NCI-H526 treated with DMSO at 0.1 percent for 48 hours (cell line): ENCODE measurements at regions not wholly inside any gene's neighbourhood (a gene's known extent, or its start where the extent isn't known, plus 50 kb on each side); places are given as distances from the start of the nearest gene placed in this dataset.
"Not testable (repeated sequence)": the region's sequence is repeated elsewhere in the genome, so short reads cannot be mapped to it uniquely, and the experiment has no call there.

Experiments used
- DNase-seq: peaks from one replicate; lab custom pipeline; 2025; lab: John Stamatoyannopoulos, UW

GRCh38 chr12:47373554-47374150, 293.9 kb upstream of the AMIGO2 start:
- no peak for DNase-seq

- DNase-seq: peak; percentile 61
Measured at GRCh38 chr12:47370421-47370820, 290.7 kb upstream of the AMIGO2 start.

- no peak for DNase-seq
Measured at GRCh38 chr12:47369085-47369484, 289.3 kb upstream of the AMIGO2 start.

GRCh38 chr12:47367912-47368537, 288.3 kb upstream of the AMIGO2 start:
- no peak for DNase-seq

- DNase-seq: no peak
Measured at GRCh38 chr12:47366579-47366978, 286.8 kb upstream of the AMIGO2 start.

- no peak for DNase-seq
Measured at GRCh38 chr12:47366157-47366556, 286.4 kb upstream of the AMIGO2 start.

- DNase-seq: not testable (repeated sequence)
Measured at GRCh38 chr12:47365443-47366076, 285.8 kb upstream of the AMIGO2 start.

GRCh38 chr12:47364261-47364660, 284.5 kb upstream of the AMIGO2 start:
- DNase-seq: no peak

- DNase-seq: no peak
Measured at GRCh38 chr12:47362126-47362705, 282.5 kb upstream of the AMIGO2 start.

- DNase-seq: no peak
Measured at GRCh38 chr12:47361389-47362021, 281.7 kb upstream of the AMIGO2 start.

- peak; percentile 10 for DNase-seq
Measured at GRCh38 chr12:47360771-47361388, 281.1 kb upstream of the AMIGO2 start.

- DNase-seq: no peak
Measured at GRCh38 chr12:47360093-47360480, 280.3 kb upstream of the AMIGO2 start.

GRCh38 chr12:47359310-47360092, 279.7 kb upstream of the AMIGO2 start:
- no peak for DNase-seq

- not testable (repeated sequence) for DNase-seq
Measured at GRCh38 chr12:47357006-47357405, 277.2 kb upstream of the AMIGO2 start.

- no peak for DNase-seq
Measured at GRCh38 chr12:47356129-47356700, 276.5 kb upstream of the AMIGO2 start.

- DNase-seq: no peak
Measured at GRCh38 chr12:47353508-47353907, 273.7 kb upstream of the AMIGO2 start.

GRCh38 chr12:47352067-47352466, 272.3 kb upstream of the AMIGO2 start:
- DNase-seq: no peak

GRCh38 chr12:47351526-47351925, 271.8 kb upstream of the AMIGO2 start:
- no peak for DNase-seq

GRCh38 chr12:47350062-47350408, 270.3 kb upstream of the AMIGO2 start:
- no peak for DNase-seq

GRCh38 chr12:47349137-47350061, 269.6 kb upstream of the AMIGO2 start:
- DNase-seq: no peak
